Transverse colon (tissue), 3 donors: ENCODE measurements at regions not wholly inside any gene's neighbourhood (a gene's known extent, or its start where the extent isn't known, plus 50 kb on each side); places are given as distances from the start of the nearest gene placed in this dataset.

Experiments used
- POLR2A ChIP-seq: fragments of 450-650 bp; IDR thresholded peaks from one replicate; pipeline ENCODE4 v1.6.1; 2016; ENCODE audit warnings: antibody characterized with exemption, mild to moderate bottlenecking, moderate library complexity
- TF ChIP-seq, protein P1 (sequence below), 5 experiments: fragments of 200-600 bp in 3 of 5; fragments of 450-650 bp in 2 of 5; sonication (generic) in 3 of 5; IDR thresholded peaks; 1 replicate in 2 of 5; 2 replicates in 3 of 5; pipeline ENCODE4 v1.5.1; 2016 to 2017; ENCODE audit warnings: antibody characterized with exemption in 5 of 5, inconsistent platforms in 3 of 5, mild to moderate bottlenecking in 2 of 5, moderate library complexity in 1 of 5

DNA sequence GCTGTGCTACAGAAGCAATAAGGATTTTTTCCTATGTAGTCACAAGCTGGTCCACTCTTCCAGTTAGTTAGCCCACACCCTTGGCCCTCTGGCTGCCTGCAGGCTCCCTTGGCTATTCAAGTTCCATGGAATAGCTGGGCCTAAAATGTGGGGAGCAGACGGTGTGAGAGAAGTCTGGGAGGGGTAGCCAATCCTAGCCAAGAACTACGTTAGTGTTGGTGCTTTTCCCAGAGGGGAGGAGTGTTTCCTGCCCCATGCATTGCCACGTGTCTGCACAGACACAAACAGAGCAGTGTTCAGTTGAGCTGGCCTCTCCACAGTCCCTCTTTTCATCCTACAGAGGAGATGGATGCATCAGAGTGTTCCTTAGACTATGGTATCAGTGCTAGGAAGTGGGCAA lies 59.0 kb upstream of the IPO9 start:
- TF ChIP-seq, protein P1, sequence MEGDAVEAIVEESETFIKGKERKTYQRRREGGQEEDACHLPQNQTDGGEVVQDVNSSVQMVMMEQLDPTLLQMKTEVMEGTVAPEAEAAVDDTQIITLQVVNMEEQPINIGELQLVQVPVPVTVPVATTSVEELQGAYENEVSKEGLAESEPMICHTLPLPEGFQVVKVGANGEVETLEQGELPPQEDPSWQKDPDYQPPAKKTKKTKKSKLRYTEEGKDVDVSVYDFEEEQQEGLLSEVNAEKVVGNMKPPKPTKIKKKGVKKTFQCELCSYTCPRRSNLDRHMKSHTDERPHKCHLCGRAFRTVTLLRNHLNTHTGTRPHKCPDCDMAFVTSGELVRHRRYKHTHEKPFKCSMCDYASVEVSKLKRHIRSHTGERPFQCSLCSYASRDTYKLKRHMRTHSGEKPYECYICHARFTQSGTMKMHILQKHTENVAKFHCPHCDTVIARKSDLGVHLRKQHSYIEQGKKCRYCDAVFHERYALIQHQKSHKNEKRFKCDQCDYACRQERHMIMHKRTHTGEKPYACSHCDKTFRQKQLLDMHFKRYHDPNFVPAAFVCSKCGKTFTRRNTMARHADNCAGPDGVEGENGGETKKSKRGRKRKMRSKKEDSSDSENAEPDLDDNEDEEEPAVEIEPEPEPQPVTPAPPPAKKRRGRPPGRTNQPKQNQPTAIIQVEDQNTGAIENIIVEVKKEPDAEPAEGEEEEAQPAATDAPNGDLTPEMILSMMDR (IDR thresholded peaks at IDR 0.05), result no peak
- TF ChIP-seq POLR2A, result no peak
